H1 (cell line): ENCODE measurements at regions not wholly inside any gene's neighbourhood (a gene's known extent, or its start where the extent isn't known, plus 50 kb on each side); places are given as distances from the start of the nearest gene placed in this dataset.

Source experiments
- CTCF ChIA-PET: fragments of 300-600 bp; sonication (Branson Sonifier 250); formaldehyde crosslinking; loops from one replicate; lab custom pipeline; 2021; ENCODE audit not compliant: partially characterized antibody; lab: Charles Lee
- POLR2A ChIA-PET: fragments of 300-600 bp; sonication (Branson Sonifier 250); formaldehyde crosslinking; loops from one replicate; lab custom pipeline; 2021; ENCODE audit warnings: inconsistent platforms; ENCODE audit not compliant: partially characterized antibody; lab: Charles Lee
- DNase-seq, 2 experiments: peaks; one replicate each; pipeline versions ENCODE4 v3.0.0 to v3.0.0-alpha.2; 2010 to 2022; ENCODE audit warnings: low spot score in 2 of 2, low read depth in 1 of 2, mixed read lengths in 1 of 2
- FAIRE-seq: peaks from 2 replicates; lab custom pipeline; 2011; peaks lifted over from hg19 to GRCh38; lab: Jason Lieb, UNC
- H2AFZ ChIP-seq: 2 replicates; pipeline ENCODE4 v1.8.1; 2012; ENCODE audit warnings: low read length, inconsistent platforms
- H2AK5ac ChIP-seq: 2 replicates; pipeline ENCODE4 v1.6.1; 2013; ENCODE audit warnings: low read depth, low read length
- H2BK120ac ChIP-seq: replicated peaks from 2 replicates; pipeline ENCODE3; 2013; ENCODE audit warnings: low read depth, low read length, inconsistent platforms
- H2BK12ac ChIP-seq: 2 replicates; pipeline ENCODE4 v1.6.1; 2013; ENCODE audit warnings: low read depth, low read length
- H2BK15ac ChIP-seq: 2 replicates; pipeline ENCODE4 v1.6.1; 2013; ENCODE audit warnings: low read length
- H2BK20ac ChIP-seq: 2 replicates; pipeline ENCODE4 v1.6.1; 2013; ENCODE audit warnings: low read length
- H2BK5ac ChIP-seq: 2 replicates; pipeline ENCODE4 v1.6.1; 2013; ENCODE audit warnings: low read depth, low read length
- H3K14ac ChIP-seq: 2 replicates; pipeline ENCODE4 v1.6.1; 2013; ENCODE audit warnings: inconsistent platforms; ENCODE audit not compliant: insufficient read length
- H3K18ac ChIP-seq: 2 replicates; pipeline ENCODE4 v1.6.1; 2013; ENCODE audit warnings: low read length; ENCODE audit errors: extremely low read depth
- H3K23ac ChIP-seq: 2 replicates; pipeline ENCODE4 v1.6.1; 2013; ENCODE audit warnings: inconsistent platforms; ENCODE audit not compliant: insufficient read length
- H3K23me2 ChIP-seq: 2 replicates; pipeline ENCODE4 v1.6.1; 2013; ENCODE audit warnings: low read depth, low read length
- H3K27ac ChIP-seq: 2 replicates; pipeline ENCODE4 v1.6.1; 2011; ENCODE audit warnings: low read depth, low read length, inconsistent platforms
- H3K27me3 ChIP-seq, 4 experiments: replicated peaks in 1 of 4; 1 replicate in 1 of 4; 2 replicates in 3 of 4; pipeline versions ENCODE4 v1.6.1 to v1.8.1; 2011 to 2013; ENCODE audit warnings: low read length in 3 of 4, mild to moderate bottlenecking in 3 of 4, inconsistent platforms in 2 of 4, mixed read lengths in 2 of 4, moderate library complexity in 1 of 4; ENCODE audit not compliant: control insufficient read depth in 3 of 4, insufficient read depth in 3 of 4; ENCODE audit errors: extremely low read depth in 1 of 4
- H3K36me3 ChIP-seq, 4 experiments: 2 replicates each; pipeline versions ENCODE4 v1.6.1 to v1.8.1; 2011 to 2013; ENCODE audit warnings: mild to moderate bottlenecking in 4 of 4, low read length in 3 of 4, moderate library complexity in 2 of 4, control low read depth in 1 of 4, inconsistent platforms in 1 of 4; ENCODE audit not compliant: insufficient read depth in 4 of 4, control insufficient read depth in 2 of 4
- H3K4ac ChIP-seq: replicated peaks from 2 replicates; pipeline ENCODE3; 2013; ENCODE audit warnings: low read length, low read depth, mixed read lengths, inconsistent platforms; ENCODE audit not compliant: insufficient read length
- H3K4me1 ChIP-seq, 4 experiments: replicated peaks in 1 of 4; 1 replicate in 1 of 4; 2 replicates in 3 of 4; pipeline versions ENCODE4 v1.6.1 to v1.8.1; 2011 to 2013; ENCODE audit warnings: low read length in 3 of 4, inconsistent platforms in 2 of 4, mixed read lengths in 1 of 4; ENCODE audit not compliant: insufficient read depth in 4 of 4, control insufficient read depth in 3 of 4
- H3K4me2 ChIP-seq, 2 experiments: 2 replicates each; pipeline versions ENCODE4 v1.6.1 to v1.8.1; 2011 to 2013; ENCODE audit warnings: low read depth in 2 of 2, low read length in 2 of 2, control low read depth in 1 of 2, inconsistent platforms in 1 of 2, mild to moderate bottlenecking in 1 of 2; ENCODE audit not compliant: insufficient read depth in 1 of 2
- H3K4me3 ChIP-seq, 4 experiments: fragments of 200-600, 300-600 bp in 1 of 4; sonication (generic), shearing (Covaris generic), sonication (Bioruptor Twin) in 1 of 4; 2 replicates each; pipeline versions ENCODE4 v1.5.1 to v1.8.1; 2011 to 2016; ENCODE audit warnings: low read length in 4 of 4, low read depth in 3 of 4, control low read depth in 2 of 4, inconsistent platforms in 2 of 4, mild to moderate bottlenecking in 2 of 4, mixed read lengths in 1 of 4, moderate library complexity in 1 of 4; ENCODE audit not compliant: insufficient read depth in 2 of 4; ENCODE audit errors: extremely low read depth in 1 of 4
- H3K56ac ChIP-seq: replicated peaks from 2 replicates; pipeline ENCODE3; 2013; ENCODE audit warnings: low read depth, mild to moderate bottlenecking, mixed read lengths, low read length, inconsistent platforms; ENCODE audit not compliant: insufficient read length
- H3K79me1 ChIP-seq: 2 replicates; pipeline ENCODE4 v1.6.1; 2013; ENCODE audit warnings: low read depth, low read length, control low read depth
- H3K79me2 ChIP-seq, 2 experiments: 2 replicates each; pipeline versions ENCODE4 v1.6.1 to v1.8.1; 2012 to 2013; ENCODE audit warnings: low read length in 2 of 2, mild to moderate bottlenecking in 2 of 2, inconsistent platforms in 1 of 2; ENCODE audit not compliant: insufficient read depth in 2 of 2, control insufficient read depth in 1 of 2
- H3K9ac ChIP-seq, 4 experiments: replicated peaks in 1 of 4; 1 replicate in 1 of 4; 2 replicates in 3 of 4; pipeline versions ENCODE4 v1.6.1 to v1.8.1; 2011 to 2013; ENCODE audit warnings: low read depth in 3 of 4, low read length in 3 of 4, control low read depth in 2 of 4, mild to moderate bottlenecking in 2 of 4, moderate library complexity in 2 of 4, inconsistent platforms in 1 of 4; ENCODE audit errors: extremely low read depth in 1 of 4
- H3K9me3 ChIP-seq, 2 experiments: 2 replicates each; pipeline versions ENCODE4 v1.6.1 to v1.8.1; 2012 to 2013; ENCODE audit warnings: mild to moderate bottlenecking in 2 of 2, moderate library complexity in 2 of 2, control low read depth in 1 of 2, inconsistent platforms in 1 of 2, low read depth in 1 of 2, low read length in 1 of 2, mixed read lengths in 1 of 2; ENCODE audit not compliant: insufficient read depth in 2 of 2
- H4K20me1 ChIP-seq, 2 experiments: replicated peaks in 1 of 2; 2 replicates each; pipeline versions ENCODE3 to v1.8.1; 2011 to 2013; ENCODE audit warnings: inconsistent platforms in 2 of 2, low read length in 2 of 2, mild to moderate bottlenecking in 1 of 2; ENCODE audit not compliant: insufficient read depth in 2 of 2, control insufficient read depth in 1 of 2
- H4K5ac ChIP-seq: 2 replicates; pipeline ENCODE4 v1.6.1; 2013; ENCODE audit warnings: low read length, low read depth, mixed read lengths, inconsistent platforms; ENCODE audit not compliant: insufficient read length
- H4K8ac ChIP-seq: 2 replicates; pipeline ENCODE4 v1.8.0; 2013; ENCODE audit warnings: mild to moderate bottlenecking, moderate library complexity, low read length, inconsistent platforms; ENCODE audit not compliant: insufficient read depth; ENCODE audit errors: extremely low read depth
- H4K91ac ChIP-seq: replicated peaks from 2 replicates; pipeline ENCODE3; 2013; ENCODE audit warnings: low read length, mixed read lengths, inconsistent platforms; ENCODE audit not compliant: insufficient read length
- ASH2L ChIP-seq: fragments of 200-600, 300-600 bp; sonication (generic); IDR thresholded peaks from one replicate; pipeline ENCODE4 v1.7.1; 2017; ENCODE audit warnings: low read length
- CBX8 ChIP-seq: fragments of 300-800, 300-1000 bp; sonication (generic); IDR thresholded peaks from 2 replicates; pipeline ENCODE4 v1.7.1; 2016; ENCODE audit warnings: low read depth, low read length, borderline replicate concordance
- CEBPB ChIP-seq: IDR thresholded peaks from 2 replicates; pipeline ENCODE4 v1.6.1; 2012; ENCODE audit warnings: low read depth, low read length
- CTBP2 ChIP-seq: IDR thresholded peaks from 2 replicates; pipeline ENCODE4 v1.7.0; 2011; ENCODE audit warnings: borderline replicate concordance, mild to moderate bottlenecking, moderate library complexity, mixed read lengths, low read length; ENCODE audit not compliant: insufficient read depth, insufficient read length
- HDAC2 ChIP-seq, 2 experiments: fragments of 300-600 bp in 1 of 2; sonication (generic) in 1 of 2; IDR thresholded peaks; 2 replicates each; pipeline ENCODE4 v1.6.1; 2011 to 2012; ENCODE audit warnings: low read depth in 2 of 2, low read length in 2 of 2, mild to moderate bottlenecking in 2 of 2, moderate library complexity in 2 of 2, borderline replicate concordance in 1 of 2, inconsistent platforms in 1 of 2
- KDM1A ChIP-seq: fragments of 200-600, 300-600 bp; sonication (generic); IDR thresholded peaks from 2 replicates; pipeline ENCODE4 v1.7.1; 2016; ENCODE audit warnings: mild to moderate bottlenecking, low read length, borderline replicate concordance
- POU5F1 ChIP-seq: IDR thresholded peaks from 2 replicates; pipeline ENCODE4 v1.6.1; 2011; ENCODE audit warnings: low read depth, mild to moderate bottlenecking, low read length, moderate library complexity
- RAD21 ChIP-seq, 2 experiments: IDR thresholded peaks in 1 of 2; conservative IDR thresholded peaks in 1 of 2; 2 replicates each; pipeline ENCODE4 v1.6.1; 2011; ENCODE audit warnings: low read depth in 2 of 2, low read length in 2 of 2, improper control_type of control experiment in 1 of 2, inconsistent platforms in 1 of 2, mild to moderate bottlenecking in 1 of 2, moderate library complexity in 1 of 2
- RBBP5 ChIP-seq: IDR thresholded peaks from 2 replicates; pipeline ENCODE4 v1.7.1; 2012; ENCODE audit warnings: low read depth, mild to moderate bottlenecking, inconsistent platforms, low read length, moderate library complexity, borderline replicate concordance

GRCh38 chr11:23359297-23359696 lies 499.0 kb upstream of the CCDC179 start:
- Histone ChIP-seq H2BK5ac (no peak overlapping the region), H3K9me3 (no peaks in the 10 kb centered on the region), H3K18ac (no peak overlapping the region), H3K27ac (no peak overlapping the region), H3K23me2 (no peaks in the 10 kb centered on the region), H3K27me3 (peaks cover 0 to 1% (median 0%) of the 10 kb centered on the region in 4 experiments; a peak in 1 of 7 replicates), H3K56ac (no peak overlapping the region), H2BK12ac (no peak overlapping the region), H3K9ac (no peak overlapping the region), H2BK120ac (no peak overlapping the region), H3K4me3 (no peak overlapping the region), H4K5ac (no peak overlapping the region), H4K91ac (no peak overlapping the region), H3K79me2 (no peaks in the 10 kb centered on the region), H3K4ac (no peak overlapping the region)
- POLR2A ChIA-PET, result no interaction called here
- TF ChIP-seq RAD21 (IDR thresholded peaks at IDR 0.05 in 1 of 2, conservative IDR thresholded peaks at IDR 0.05 in 1 of 2; ENCODE audit: low read depth in 2 of 2, low read length in 2 of 2), result no peak
- TF ChIP-seq KDM1A, result no peak
- TF ChIP-seq CTBP2, result no peak
- TF ChIP-seq HDAC2 (IDR thresholded peaks at IDR 0.05; ENCODE audit: borderline replicate concordance in 1 of 2, low read depth in 2 of 2, low read length in 2 of 2), result no peak
- no peak for TF ChIP-seq RBBP5
- TF ChIP-seq ASH2L, result no peak
- no peak for TF ChIP-seq POU5F1
- TF ChIP-seq CBX8, result no peak
- TF ChIP-seq CEBPB, result no peak
- TF ChIP-seq, all 59 proteins: peak for 0
- CTCF ChIA-PET, result interaction anchor here (0.5 kb wide), 1 partner anchor 18 kb away, joined by 3 read pairs; no protein-coding TSS in a partner anchor
- H3K79me1 ChIP-seq, result no peaks in the 10 kb centered on the region
- H3K23ac ChIP-seq, result no peak overlapping the region
- no peaks in the 10 kb centered on the region for H3K36me3 ChIP-seq
- H2AFZ ChIP-seq, result no peak overlapping the region
- H4K8ac ChIP-seq, result no peak overlapping the region
- no peak overlapping the region for H2BK20ac ChIP-seq
- no peaks in the 10 kb centered on the region for H4K20me1 ChIP-seq
- FAIRE-seq (no peak), DNase-seq (no peak)
- no peak overlapping the region for H3K4me2 ChIP-seq
- no peak overlapping the region for H3K14ac ChIP-seq
- H2BK15ac ChIP-seq, result no peak overlapping the region
- H2AK5ac ChIP-seq, result no peak overlapping the region
- no peaks in the 10 kb centered on the region for H3K4me1 ChIP-seq
